Medulla oblongata (tissue), 1 donor: ENCODE measurements at regions not wholly inside any gene's neighbourhood (a gene's known extent, or its start where the extent isn't known, plus 50 kb on each side); places are given as distances from the start of the nearest gene placed in this dataset.

Experiments used
- DNase-seq: peaks from one replicate; pipeline ENCODE4 v3.0.0-alpha.2; 2015; ENCODE audit errors: extremely low spot score

DNA sequence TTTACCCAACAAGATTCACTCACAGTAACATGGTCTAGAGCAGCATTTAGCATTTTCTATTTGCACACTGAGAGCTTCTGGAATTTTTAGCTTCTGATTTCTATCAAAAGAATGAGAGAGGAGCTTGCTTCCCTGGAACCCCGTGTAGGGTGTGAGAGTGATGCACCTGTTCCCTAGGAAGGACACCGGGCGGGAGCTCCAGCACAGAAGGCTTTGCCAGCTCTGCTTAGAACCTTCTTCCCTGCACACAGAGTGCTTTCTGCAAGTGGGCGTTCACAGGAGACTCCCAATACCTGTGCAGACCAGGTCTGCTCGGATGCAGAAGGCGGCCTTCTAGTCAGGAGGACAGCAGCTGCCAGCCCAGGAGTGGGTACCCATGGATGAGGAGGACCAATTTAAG is 217.3 kb downstream of the TBXT start:
- no peak for DNase-seq

DNA sequence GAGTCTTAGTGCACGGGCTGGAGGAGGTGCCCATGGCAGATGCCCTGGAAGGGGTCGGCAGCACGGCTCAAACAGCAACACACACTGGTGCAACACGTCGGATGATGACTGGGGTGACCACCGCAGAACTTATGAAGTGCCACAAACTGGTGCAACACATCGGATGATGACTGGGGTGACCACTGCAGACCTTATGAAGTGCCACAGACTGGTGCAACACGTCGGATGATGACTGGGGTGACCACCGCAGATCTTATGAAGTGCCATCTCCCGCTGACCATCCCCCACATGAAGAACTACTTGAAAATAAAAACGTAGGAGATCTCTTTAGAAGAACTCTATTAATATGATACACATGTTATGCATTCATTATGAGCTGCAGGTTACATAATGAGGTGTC is 218.3 kb downstream of the TBXT start:
- no peak for DNase-seq

DNA sequence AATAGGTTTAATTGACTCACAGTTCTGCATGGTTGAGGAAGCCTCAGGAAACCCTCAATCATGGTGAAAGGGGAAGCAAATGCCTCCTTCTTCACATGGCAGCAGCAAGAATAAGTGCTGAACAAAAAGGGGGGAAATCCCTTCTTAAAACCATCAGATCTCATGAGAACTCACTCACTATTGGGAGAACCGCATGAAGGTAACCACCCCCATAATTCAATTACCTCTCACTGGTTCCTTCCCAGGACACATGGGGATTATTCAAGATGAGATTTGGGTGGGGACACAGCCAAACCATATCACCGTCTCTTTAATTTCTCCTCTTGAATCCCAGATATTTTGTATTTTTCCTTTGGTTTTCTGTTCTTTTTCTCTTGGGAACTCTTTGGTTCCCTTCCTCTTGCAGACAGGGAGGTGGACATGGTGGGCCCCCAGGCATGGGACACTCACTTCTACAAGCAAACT is 223.6 kb downstream of the TBXT start:
- DNase-seq, result no peak

DNA sequence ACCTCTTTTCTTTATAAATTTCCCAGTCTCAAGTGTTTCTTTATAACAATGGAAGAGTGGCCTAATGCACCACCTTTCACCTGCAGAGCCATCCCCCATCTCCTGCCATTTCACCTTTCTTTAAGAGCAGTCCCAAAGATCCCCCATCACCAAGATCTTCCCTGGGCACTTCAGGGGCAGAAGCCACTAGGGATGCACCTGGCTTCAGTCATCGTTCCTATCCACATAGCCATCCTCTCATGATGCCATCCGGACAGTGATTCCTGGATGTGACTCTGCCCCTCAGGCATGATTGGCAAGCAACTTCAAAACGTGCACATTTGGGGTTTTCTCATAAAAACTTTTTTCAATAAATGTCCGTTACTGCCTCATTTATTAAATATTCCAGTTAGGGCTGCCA is 225.9 kb downstream of the TBXT start:
- no peak for DNase-seq

DNA sequence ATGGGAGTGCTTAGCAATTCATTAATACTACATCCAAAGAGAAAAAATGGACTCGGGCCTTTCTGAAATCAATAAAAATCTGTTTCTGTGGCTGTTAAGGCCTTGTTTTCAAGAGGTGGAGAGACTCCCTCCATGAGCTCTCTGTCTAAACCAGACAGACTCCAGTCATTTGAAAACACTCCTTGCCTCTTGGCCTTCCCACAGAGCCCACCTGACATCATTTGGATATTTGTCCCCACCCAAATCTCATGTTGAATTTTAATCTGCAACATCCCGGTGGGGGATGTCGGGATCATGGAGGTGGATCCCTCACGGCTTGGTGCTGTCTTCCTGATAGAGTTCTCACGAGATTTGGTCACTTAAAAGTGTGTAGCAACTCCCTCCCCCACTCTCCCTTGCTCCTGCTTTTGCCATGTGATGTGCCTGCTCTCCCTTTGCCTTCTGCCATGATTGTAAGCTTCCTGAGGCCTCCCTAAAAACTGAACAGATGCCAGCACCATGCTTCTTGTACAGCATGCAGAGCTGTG is 226.3 kb downstream of the TBXT start:
- DNase-seq, result no peak

DNA sequence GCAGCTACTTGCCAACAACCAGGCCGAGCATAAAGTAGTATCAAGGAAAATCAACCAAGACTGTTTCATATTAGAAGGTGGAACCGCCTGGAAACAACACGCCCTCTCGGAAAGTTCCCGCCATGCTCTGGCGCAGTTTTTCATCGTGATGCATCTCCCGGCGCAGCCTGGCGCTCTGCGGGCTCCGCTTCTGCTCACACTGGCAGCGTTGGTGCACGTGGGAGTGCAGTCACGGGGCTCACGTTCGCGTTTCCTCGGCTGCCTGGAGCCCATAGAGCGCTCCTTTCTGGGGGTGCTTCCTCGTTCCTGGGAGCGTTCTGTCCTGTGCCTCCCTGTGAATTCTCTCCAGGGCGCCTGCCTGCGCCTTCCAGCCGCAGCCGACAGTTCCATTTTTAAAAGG is 227.3 kb downstream of the TBXT start:
- DNase-seq, result no peak

DNA sequence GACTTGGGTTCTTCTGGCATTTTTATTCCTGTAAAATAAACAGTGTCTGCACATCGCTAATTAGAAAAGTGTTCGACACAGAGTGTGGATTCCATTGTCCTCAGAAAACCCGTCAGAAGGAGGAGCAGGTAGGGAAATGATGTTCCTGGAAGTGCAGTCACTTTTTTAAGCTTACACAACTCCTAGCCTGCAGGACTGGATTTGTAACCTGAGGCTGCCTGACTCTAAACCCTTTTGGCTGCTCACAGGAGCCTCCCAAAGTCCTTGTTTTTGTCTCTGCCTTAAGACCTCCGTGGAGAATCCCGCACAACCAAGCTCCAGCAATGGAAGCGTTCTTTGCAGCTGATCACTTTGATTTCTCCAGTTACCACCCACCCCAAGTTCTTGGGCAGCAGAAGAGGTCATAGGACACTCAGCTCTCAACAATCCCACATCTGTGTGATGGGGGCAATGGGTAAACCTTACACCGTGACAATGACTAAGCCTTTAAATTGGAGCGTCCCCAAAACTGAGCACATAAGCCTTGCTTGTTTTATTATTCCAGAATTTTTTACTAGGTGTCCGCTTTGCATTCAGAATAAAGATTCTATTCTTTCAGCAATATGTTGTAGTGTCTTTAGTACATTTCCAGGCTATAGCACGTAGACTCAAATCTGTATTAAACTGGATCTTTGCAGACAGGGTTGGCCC is 227.9 kb downstream of the TBXT start:
- no peak for DNase-seq

DNA sequence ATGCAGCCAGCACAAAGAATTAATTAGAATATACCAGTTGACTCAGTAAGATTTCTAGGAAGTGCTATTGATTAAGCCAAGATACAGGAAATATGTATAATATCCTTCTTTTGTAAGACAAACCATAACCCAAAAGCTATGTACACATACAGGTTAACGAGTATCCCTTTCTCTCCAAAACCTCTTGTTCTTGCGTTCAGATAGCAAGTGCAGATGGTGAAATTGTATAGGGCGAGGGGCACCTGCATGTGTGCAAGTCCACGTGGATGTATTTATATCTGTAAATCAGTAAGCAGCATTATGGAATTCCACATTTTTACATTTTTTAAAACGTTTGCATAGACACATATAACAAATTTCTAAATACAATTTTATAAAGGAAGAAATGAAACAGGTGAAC is 228.6 kb downstream of the TBXT start:
- no peak for DNase-seq

DNA sequence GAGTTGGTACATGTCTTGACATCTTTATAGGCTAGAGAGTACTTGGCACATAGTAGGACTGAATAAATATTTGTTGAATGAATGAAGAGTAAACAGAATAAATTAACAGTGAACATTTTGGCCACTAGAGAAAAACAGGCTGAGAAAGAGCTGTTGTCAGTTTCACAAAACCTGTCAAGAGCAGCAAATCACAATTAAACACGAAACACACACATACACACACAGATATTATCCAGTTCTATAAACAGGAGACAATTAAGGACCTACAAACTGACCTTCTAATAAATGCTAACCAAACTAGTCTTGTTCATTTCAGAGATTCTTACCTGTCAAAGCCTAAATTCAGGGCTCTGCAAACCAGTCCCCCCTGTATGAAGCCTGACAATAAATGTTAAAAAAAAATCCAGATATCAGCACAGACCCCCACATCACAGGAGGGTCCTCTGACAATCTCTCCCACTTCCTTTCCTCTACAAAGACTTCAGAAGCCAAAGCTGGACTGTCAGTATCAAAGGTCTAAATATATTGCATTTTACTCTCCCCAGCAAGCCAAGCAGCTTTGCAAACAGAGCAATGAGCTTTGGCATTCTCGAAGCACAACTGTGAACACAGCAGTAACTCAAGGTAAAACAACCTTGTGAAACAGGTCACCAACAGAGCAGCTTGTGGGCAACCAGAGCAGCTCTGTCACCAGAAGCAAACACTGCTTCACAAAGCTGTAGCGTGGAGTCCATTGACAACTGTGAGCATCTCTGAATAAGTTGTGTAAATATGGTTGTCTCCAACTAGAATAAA is 229.9 kb downstream of the TBXT start:
- DNase-seq, result no peak

DNA sequence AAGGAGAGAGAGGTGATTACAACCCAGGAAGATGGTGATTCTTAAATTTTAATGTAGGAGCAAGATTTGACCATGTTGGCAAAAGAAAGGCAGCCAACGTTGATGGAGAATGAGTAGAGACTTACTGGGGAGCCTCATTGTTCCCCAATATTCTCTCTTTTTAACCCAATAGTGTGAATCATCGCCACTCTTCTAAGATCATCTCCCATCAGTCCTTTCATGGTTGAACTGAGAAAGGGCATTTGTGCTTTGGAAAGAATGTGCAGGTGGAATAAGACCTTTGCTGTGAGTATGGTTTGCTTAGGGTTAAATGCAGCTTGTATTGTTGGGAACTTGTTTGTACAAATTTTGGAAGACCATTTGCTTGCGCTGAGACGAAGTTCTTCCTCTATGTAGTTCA is 231.0 kb downstream of the TBXT start:
- DNase-seq, result no peak

DNA sequence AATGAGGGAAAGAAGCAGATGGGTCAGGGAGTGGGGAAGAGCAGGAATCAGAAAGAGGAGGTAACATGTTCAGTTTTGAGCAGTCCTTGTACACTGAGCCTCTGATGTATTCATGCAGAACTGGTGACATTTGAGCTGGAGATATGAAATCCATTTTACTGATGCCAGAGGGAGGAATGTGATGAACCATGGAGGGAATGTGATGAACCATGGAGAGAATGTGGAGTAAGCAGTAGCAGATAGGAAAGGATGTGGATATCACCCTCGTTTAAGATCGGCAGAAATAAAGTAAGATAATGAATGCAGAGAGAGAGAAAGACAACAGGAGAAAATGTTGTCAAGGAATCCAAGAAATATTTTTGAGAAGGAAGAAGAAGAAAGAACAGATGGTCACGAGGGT is 231.6 kb downstream of the TBXT start:
- no peak for DNase-seq

DNA sequence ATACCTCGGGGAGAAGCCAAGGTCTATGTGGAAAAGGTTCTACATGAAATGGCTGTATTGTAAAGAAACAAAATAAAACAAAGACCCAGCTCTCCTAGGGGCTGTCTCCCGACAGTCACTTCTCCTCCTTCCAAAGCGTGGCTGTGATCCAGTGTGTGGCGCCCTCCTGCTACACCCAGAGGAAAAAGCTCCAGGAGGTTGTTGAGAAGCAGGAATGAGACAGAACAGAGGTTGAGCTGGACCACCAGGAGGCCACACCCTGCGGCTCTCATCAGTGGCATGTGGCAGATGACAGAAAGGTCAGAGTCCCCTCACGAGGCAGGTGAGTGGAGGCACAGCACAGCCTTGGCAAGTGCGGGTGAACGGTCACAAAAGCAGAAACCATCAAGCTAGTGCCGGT is 236.0 kb downstream of the TBXT start:
- DNase-seq, result no peak

DNA sequence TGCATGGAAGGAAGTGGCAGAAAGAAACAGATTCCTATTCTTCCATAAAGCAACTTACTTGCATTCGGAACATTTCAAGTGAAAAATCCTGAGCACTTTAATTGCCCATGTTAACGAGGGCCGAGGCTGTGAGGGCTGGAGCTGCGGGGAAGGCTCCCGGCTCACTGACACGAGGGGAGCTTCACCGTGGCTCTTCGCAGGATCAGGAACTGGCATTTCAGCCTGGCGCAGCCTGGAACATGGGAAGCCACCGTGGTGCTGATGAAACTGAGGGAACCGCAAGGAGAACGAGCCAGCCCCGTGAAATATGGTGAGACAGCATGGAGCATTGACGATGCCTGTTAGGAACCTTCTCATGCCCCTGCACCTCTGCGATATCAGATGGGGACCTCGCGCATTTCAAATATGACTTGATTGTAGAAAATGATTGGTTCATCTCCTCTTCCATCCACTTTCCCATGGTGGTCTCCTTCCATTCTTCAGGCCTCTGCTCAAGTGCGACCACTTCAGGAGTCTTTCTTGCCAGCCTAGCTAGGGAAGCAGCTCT is 236.9 kb downstream of the TBXT start:
- no peak for DNase-seq

DNA sequence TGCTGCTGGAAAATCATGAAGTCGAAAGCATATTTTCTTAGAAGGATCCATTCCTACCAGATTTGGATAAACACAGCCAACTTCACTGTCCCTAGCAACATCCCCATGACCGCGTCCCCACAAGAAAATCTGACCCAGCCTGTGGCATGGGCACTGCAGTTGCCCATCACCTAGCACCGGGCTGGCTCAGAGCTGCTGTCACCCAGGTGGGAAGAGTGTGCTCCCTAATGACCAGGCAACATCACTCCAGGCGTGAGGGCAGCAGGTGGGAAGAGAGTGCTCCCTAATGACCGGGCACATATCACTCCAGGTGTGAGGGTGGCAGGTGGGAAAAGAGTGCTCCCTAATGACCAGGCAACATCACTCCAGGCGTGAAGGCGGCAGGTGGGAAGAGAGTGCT is 238.0 kb downstream of the TBXT start:
- no peak for DNase-seq

DNA sequence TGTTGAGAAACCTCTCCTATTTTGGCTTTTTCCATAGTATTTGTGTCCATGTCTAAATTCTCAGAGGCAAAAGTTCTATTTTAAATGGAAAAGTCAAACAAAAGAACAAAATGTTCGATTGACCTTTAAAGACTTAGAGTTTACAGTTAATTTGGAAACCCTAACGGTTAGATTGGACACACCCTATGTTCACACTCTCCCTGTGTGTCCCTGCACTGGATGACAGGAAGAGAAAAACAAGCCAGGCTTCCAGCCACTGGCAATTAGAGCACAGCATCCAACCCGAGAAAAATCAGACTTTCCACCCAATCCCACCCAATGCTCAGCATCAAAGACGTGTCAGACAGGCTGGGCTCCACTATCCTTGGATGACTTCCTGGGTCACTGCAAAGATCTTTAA is 241.3 kb downstream of the TBXT start:
- DNase-seq, result no peak

DNA sequence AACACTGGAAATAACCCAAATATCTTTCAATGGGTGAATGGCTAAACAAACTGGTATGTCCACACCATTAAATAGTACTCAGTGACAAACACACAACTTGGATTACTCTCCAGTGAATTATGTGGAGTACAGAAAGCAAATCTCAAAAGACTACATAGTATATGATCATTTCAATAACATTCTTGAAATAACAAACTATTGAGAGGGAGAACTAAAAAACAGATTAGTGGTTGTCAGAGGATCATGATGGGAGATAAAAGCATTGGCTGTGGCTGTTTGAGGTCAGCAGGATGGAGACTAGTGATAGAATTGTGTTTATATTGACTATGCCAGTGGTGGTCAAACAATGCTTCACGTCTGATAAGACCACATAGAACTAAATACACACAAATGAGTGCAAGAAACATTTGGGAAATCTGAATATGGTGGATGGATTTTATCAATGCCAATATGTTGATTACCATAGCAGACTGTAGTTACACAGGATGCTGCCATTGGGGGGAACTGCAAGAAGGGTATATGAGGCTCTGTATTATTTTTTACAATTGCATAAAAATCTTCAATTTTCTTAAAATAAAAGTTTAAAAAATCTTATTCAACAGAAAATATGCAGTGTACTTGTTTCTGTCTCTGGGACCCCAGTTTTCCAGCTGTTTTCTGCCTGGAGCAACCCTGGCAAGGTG is 242.0 kb downstream of the TBXT start:
- no peak for DNase-seq

DNA sequence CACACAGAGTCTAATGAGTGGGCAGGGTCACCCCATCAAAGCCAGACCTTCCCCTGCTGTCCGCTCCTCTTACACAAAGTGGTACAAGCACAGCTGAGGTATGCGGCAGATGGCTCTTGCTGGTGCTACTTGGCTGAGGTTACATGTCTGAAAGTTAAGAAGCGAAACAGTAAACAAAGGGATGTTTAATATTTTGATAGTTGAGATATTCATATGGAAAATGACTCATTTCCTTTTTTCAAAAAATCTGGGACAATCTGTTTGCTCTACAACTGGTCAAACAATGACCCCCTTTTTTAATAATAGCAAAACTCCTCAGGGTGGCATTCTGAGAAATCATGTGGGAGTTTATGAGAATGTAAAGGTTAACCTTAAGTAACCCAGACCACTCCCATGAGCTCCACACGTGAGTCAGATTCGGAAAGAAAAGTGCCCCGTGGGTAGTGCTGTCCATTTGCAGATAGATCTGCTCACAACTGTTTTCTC is 245.3 kb downstream of the TBXT start:
- no peak for DNase-seq

DNA sequence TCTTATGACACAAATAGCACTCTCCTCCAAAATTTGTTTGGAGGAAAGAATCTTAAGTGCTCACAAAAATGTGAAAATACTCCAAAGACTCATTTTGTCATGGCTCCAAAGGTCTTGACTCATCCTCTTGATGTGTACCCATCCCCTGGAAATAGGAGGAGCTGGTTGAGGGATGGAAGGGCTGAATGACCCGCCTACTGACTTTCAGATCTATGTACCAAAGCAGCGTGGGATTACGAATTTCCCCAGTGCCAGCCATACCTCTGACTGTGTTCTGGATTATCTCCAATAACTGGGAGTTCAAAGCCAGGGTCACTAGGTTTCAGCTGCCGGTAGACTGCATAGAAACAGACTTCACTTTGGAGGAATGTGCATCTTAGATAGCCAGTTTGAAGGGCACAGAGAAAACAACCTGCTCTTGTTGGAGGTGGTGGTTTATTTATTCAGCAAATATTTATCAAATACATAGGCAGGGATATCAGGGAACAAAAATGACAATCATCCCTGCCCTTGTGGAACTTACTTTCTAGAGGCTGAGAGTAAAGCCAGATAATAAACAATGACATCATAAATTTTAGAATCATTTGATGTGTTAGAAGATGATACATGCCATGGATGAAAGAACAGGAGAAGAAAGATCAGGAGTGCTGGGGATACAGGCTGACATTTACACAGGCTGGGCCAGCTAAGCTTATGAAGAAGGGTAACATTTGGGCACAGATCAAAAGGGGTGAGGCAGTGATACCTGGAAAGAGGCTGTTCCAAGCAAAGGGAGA is 246.6 kb downstream of the TBXT start:
- DNase-seq, result no peak

DNA sequence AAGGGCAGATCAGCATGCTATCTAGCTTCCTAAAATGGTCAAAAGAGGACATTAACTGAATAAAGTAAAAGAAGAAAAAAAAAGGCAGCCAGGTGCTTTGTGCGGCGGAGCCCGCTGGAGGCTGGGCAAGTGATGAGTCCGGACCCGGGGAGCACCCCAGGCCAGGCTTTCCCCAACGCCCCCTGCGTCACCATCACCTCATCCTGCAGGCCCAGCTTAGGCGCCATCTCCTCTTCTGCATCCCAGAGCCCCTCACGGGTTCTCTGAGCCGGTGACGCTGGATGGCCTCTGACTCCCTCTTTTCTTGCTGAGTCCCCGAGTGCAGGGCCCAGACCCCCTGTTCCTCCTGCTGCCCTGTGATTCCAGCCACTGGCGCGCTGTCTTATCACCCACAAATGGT is 250.1 kb downstream of the TBXT start:
- DNase-seq, result no peak

DNA sequence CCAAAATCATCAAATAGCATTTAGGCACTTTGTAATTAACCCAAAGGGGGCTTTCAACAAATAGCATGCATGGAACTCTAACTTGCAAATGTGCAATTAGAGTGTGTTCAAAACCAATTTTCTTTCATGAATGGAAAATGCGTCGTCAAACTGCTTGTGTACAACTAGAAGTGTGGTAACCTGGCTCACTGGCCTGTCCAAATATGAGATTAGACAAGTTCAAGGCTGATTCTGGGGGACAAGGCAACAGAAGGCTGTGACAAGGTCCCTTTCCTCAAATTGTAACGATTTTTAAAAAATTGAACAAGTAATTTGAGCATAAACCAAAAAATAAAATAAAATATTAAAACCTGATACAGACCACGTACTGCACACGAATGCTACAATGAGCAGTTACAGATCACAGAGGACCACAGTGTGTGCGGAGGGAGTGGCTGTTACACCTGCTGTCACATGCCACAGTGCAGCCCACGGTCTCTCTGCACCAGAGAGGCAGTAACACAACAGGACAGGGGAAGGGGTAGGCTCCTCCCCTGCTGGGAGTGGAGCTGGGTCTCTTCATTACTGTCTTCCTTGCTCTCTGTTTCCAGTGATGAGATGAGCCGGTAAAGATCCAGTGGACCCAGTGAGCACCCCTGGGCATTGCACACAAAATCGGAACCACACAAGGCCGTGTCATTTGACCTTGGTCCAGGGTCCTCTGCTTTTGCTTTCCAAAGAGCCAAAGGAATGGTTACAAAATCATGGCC is 252.2 kb upstream of the PDE10A start:
- no peak for DNase-seq
